HCT116 (cell line): ENCODE measurements at regions not wholly inside any gene's neighbourhood (a gene's known extent, or its start where the extent isn't known, plus 50 kb on each side); places are given as distances from the start of the nearest gene placed in this dataset.

Experiments
- POLR2A ChIP-seq: IDR thresholded peaks from 2 replicates; pipeline ENCODE4 v1.7.0; 2011; ENCODE audit warnings: borderline replicate concordance; ENCODE audit not compliant: insufficient read depth, insufficient read length; ENCODE audit errors: extremely low read depth
- POLR2AphosphoS5 ChIP-seq: IDR thresholded peaks from 2 replicates; pipeline ENCODE4 v1.6.1; 2011; ENCODE audit warnings: mild to moderate bottlenecking, low read depth, low read length, moderate library complexity
- REST ChIP-seq: IDR thresholded peaks from 2 replicates; pipeline ENCODE4 v1.6.1; 2012; ENCODE audit warnings: low read depth
- SIN3A ChIP-seq: IDR thresholded peaks from 2 replicates; pipeline ENCODE4 v1.6.1; 2012; ENCODE audit warnings: low read depth
- TCF7L2 ChIP-seq: IDR thresholded peaks from 2 replicates; pipeline ENCODE4 v1.7.0; 2011; ENCODE audit warnings: borderline replicate concordance, inconsistent platforms; ENCODE audit not compliant: insufficient read depth, insufficient read length; ENCODE audit errors: extremely low read depth
- TF ChIP-seq, protein P1 (sequence below), 3 experiments: fragments of 200-600 bp in 1 of 3; sonication (generic) in 1 of 3; IDR thresholded peaks in 2 of 3; conservative IDR thresholded peaks in 1 of 3; 2 replicates each; pipeline ENCODE4 v1.5.1; 2012 to 2017; ENCODE audit warnings: low read depth in 2 of 3, low read length in 2 of 3, antibody characterized with exemption in 1 of 3, borderline replicate concordance in 1 of 3, control low read depth in 1 of 3, mild to moderate bottlenecking in 1 of 3, mixed read lengths in 1 of 3, mixed run types in 1 of 3, moderate library complexity in 1 of 3; ENCODE audit not compliant: insufficient read depth in 1 of 3
- TF ChIP-seq, protein P2 (sequence below): IDR thresholded peaks from 2 replicates; pipeline ENCODE4 v1.6.1; 2012

DNA sequence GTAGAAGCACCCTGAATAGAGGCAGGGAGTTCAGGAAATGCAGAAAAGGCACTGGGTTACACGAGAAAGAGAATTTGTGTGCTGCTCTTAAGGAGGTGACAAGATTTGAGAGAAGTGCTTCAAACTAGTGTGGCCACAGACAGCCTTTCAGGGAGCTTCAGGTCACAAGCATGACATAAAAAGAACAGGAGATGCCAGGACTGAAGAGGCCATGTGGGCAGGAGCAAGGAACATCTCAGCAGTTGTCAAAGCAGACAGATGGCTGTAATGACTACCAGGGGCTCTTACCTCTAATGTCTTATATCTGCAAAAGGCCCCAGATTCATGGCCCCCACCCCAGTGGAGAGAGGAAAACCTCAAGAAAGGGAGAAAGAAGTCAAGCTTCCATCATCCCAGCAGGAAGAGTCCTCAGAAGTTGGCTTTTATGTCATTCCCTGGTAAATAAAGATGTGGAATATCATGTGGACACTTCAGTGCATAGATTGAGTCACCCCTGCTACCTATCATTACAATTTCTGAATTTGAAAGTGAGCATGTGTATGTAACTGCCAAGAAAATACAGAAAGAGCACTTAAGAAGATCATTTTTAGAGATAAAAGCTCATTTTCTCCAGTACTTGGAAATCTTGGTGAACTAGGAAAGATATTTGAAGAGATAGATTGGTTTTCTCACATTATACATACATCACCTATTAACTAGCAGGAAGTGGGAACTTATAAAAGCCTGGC is 214.4 kb upstream of the RORB start:
- TF ChIP-seq REST (no peak), POLR2A (no peak), TCF7L2 (no peak), POLR2AphosphoS5 (no peak), SIN3A (no peak)
- TF ChIP-seq, protein P1, sequence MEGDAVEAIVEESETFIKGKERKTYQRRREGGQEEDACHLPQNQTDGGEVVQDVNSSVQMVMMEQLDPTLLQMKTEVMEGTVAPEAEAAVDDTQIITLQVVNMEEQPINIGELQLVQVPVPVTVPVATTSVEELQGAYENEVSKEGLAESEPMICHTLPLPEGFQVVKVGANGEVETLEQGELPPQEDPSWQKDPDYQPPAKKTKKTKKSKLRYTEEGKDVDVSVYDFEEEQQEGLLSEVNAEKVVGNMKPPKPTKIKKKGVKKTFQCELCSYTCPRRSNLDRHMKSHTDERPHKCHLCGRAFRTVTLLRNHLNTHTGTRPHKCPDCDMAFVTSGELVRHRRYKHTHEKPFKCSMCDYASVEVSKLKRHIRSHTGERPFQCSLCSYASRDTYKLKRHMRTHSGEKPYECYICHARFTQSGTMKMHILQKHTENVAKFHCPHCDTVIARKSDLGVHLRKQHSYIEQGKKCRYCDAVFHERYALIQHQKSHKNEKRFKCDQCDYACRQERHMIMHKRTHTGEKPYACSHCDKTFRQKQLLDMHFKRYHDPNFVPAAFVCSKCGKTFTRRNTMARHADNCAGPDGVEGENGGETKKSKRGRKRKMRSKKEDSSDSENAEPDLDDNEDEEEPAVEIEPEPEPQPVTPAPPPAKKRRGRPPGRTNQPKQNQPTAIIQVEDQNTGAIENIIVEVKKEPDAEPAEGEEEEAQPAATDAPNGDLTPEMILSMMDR (IDR thresholded peaks at IDR 0.05 in 2 of 3, conservative IDR thresholded peaks at IDR 0.05 in 1 of 3; ENCODE audit: borderline replicate concordance in 1 of 3, insufficient read depth in 1 of 3, low read depth in 2 of 3, low read length in 2 of 3), result no peak
- TF ChIP-seq, protein P2, sequence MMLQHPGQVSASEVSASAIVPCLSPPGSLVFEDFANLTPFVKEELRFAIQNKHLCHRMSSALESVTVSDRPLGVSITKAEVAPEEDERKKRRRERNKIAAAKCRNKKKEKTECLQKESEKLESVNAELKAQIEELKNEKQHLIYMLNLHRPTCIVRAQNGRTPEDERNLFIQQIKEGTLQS, result no peak
